ENCODE measurements at regions not wholly inside any gene's neighbourhood (a gene's known extent, or its start where the extent isn't known, plus 50 kb on each side); places are given as distances from the start of the nearest gene placed in this dataset.

GRCh38 chr18:6465281-6465680, 50.6 kb upstream of the L3MBTL4 start:
- WGBS, 2 experiments (ENCODE audit: insufficient coverage in 1 of 2, insufficient read length in 1 of 2), result 100% methylated on average over 1 of the region's 1 CpG; no CpG with 5 or more reads in 1 of the 2 experiments
- Mint-ChIP-seq H3K27me3 (ENCODE audit: insufficient read depth) (no peaks in the 10 kb centered on the region), H3K4me1 (no peaks in the 10 kb centered on the region), H3K27ac (no peak overlapping the region), H3K9me3 (peaks cover 1% of the 10 kb centered on the region), H3K36me3 (ENCODE audit: low read depth) (no peaks in the 10 kb centered on the region), H3K4me3 (no peak overlapping the region)
- Histone ChIP-seq H3K27ac (ENCODE audit: low read depth, low read length) (no peak overlapping the region), H3K9ac (ENCODE audit: extremely low read depth, low read length, poor library complexity, severe bottlenecking) (no peak overlapping the region), H3K36me3 (ENCODE audit: control insufficient read depth, insufficient read depth, low read length) (no peaks in the 10 kb centered on the region), H3K9me3 (ENCODE audit: control insufficient read depth, low read length) (peaks cover 6% of the 10 kb centered on the region), H3K4me3 (ENCODE audit: low read length) (no peak overlapping the region), H3K27me3 (ENCODE audit: control insufficient read depth, insufficient read depth, low read length, poor library complexity, severe bottlenecking) (no peaks in the 10 kb centered on the region), H3K4me1 (ENCODE audit: control insufficient read depth, insufficient read depth, low read length) (no peaks in the 10 kb centered on the region)
- TF ChIP-seq CTCF (conservative IDR thresholded peaks at IDR 0.05), result no peak
- no peak for DNase-seq

GRCh38 chr18:6476190-6476589, 61.5 kb upstream of the L3MBTL4 start:
- no peaks in the 10 kb centered on the region for H3K4me1 Mint-ChIP-seq
- no peak overlapping the region for H3K27ac Mint-ChIP-seq
- no peaks in the 10 kb centered on the region for H3K36me3 Mint-ChIP-seq (ENCODE audit: low read depth)
- 95 to 100% methylated on average over 1 of the region's 1 CpG for WGBS, 2 experiments (ENCODE audit: insufficient coverage in 1 of 2, insufficient read length in 1 of 2)
- Histone ChIP-seq H3K9ac (ENCODE audit: extremely low read depth, low read length, poor library complexity, severe bottlenecking) (no peak overlapping the region), H3K27ac (ENCODE audit: low read depth, low read length) (no peak overlapping the region), H3K4me3 (ENCODE audit: low read length) (no peak overlapping the region), H3K27me3 (ENCODE audit: control insufficient read depth, insufficient read depth, low read length, poor library complexity, severe bottlenecking) (no peaks in the 10 kb centered on the region), H3K36me3 (ENCODE audit: control insufficient read depth, insufficient read depth, low read length) (no peaks in the 10 kb centered on the region), H3K4me1 (ENCODE audit: control insufficient read depth, insufficient read depth, low read length) (no peaks in the 10 kb centered on the region), H3K9me3 (ENCODE audit: control insufficient read depth, low read length) (no peaks in the 10 kb centered on the region)
- H3K9me3 Mint-ChIP-seq, result no peaks in the 10 kb centered on the region
- TF ChIP-seq CTCF (conservative IDR thresholded peaks at IDR 0.05), result no peak
- H3K4me3 Mint-ChIP-seq, result no peak overlapping the region
- H3K27me3 Mint-ChIP-seq (ENCODE audit: insufficient read depth), result no peaks in the 10 kb centered on the region
- no peak for DNase-seq

GRCh38 chr18:6476880-6477279, 62.2 kb upstream of the L3MBTL4 start:
- Mint-ChIP-seq H3K4me1 (no peaks in the 10 kb centered on the region), H3K9me3 (no peaks in the 10 kb centered on the region), H3K27ac (no peak overlapping the region), H3K27me3 (ENCODE audit: insufficient read depth) (no peaks in the 10 kb centered on the region), H3K36me3 (ENCODE audit: low read depth) (no peaks in the 10 kb centered on the region), H3K4me3 (no peak overlapping the region)
- Histone ChIP-seq H3K36me3 (ENCODE audit: control insufficient read depth, insufficient read depth, low read length) (no peaks in the 10 kb centered on the region), H3K9me3 (ENCODE audit: control insufficient read depth, low read length) (no peaks in the 10 kb centered on the region), H3K27ac (ENCODE audit: low read depth, low read length) (no peak overlapping the region), H3K9ac (ENCODE audit: extremely low read depth, low read length, poor library complexity, severe bottlenecking) (no peak overlapping the region), H3K4me1 (ENCODE audit: control insufficient read depth, insufficient read depth, low read length) (no peaks in the 10 kb centered on the region), H3K4me3 (ENCODE audit: low read length) (no peak overlapping the region), H3K27me3 (ENCODE audit: control insufficient read depth, insufficient read depth, low read length, poor library complexity, severe bottlenecking) (no peaks in the 10 kb centered on the region)
- no peak for DNase-seq
- TF ChIP-seq CTCF (conservative IDR thresholded peaks at IDR 0.05), result no peak
- 98 to 100% methylated on average over 1 to 2 of the region's 2 CpGs for WGBS, 2 experiments (ENCODE audit: insufficient coverage in 1 of 2, insufficient read length in 1 of 2)
